GM21390 (cell line): ENCODE measurements at regions not wholly inside any gene's neighbourhood (a gene's known extent, or its start where the extent isn't known, plus 50 kb on each side); places are given as distances from the start of the nearest gene placed in this dataset.
"Not testable (repeated sequence)": the region's sequence is repeated elsewhere in the genome, so short reads cannot be mapped to it uniquely, and the experiment has no call there.

Experiments used
- ATAC-seq: cut with Tn5 transposase; IDR thresholded peaks from one replicate; pipeline ENCODE4 v1.9.1; 2021; ENCODE audit not compliant: unreplicated experiment

DNA sequence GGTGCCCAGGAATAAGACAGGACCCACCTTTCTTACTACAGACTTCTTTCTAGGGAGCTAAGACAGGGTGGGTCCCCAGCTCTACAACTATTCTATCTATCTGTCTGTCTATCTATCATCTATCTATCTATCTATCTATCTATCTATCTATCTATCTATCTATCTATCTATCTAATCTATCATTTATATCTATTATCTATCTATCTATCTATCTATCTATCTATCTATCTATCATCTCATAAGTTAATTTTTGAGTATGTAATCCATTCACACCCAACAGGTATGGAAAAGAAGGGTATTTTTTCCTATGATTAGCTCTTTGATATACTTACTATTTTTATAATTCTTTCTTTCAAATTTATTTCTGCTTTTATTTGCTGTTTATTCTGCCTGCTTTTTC is 55.9 kb downstream of the BAMBI start:
- no peak for ATAC-seq

DNA sequence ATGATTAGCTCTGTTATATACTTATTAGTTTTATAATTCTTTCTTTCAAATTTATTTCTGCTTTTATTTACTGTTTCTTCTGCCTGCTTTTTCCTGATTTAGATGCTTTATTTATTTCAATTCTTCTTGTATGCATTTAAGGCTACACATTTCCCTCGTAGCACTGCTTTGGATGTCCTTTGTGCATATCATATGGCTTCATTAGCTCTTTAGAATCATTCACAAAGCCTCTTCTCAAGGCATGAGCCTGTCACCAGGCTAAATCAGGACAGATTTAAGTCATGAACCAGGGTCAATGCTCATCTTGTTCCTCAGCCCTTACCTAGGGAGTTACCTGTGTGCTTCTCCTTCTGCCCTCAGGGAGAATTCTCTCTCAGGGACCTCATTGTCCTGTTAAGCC is 56.3 kb downstream of the BAMBI start:
- no peak for ATAC-seq

DNA sequence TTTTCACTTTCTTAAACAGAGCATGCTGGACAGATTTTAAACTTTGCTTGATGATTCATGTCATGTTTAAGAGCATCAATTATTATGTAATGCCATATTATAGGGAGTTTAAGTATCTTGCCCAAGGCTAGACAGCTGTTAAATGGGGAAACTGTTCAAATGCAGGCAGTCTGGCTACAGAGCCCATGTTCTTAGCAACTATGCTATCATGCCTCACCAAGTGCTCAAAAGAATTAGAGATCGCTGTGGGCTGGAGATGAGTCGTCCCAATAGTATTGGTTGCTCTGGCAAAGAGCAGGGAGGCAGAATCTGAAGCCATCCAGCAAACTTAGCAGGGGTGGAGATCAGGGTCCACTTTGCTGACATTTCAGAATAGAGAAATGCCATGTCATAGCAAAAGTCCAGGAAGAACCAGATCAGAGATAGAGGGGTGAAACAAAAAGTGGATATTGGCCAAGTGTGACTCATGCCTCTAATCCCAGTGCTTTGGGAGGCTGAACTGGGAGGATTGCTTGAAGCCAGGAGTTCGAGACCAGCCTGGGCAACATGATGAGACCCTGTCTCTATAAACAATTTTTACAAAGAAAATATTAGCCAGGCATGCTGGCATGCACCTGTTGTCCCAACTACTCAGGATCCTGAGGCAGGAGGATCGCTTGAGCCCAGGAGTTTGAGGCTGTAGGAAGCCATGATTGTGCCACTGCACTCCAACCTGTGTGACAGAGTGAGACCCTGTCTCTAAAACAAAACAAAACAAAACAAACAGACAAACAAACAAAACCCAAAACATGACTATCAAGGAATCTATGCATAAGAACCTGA is 57.8 kb downstream of the BAMBI start:
- ATAC-seq = no peak

GRCh38 chr10:28737096-28737495 is 59.8 kb downstream of the BAMBI start:
- no peak for ATAC-seq

DNA sequence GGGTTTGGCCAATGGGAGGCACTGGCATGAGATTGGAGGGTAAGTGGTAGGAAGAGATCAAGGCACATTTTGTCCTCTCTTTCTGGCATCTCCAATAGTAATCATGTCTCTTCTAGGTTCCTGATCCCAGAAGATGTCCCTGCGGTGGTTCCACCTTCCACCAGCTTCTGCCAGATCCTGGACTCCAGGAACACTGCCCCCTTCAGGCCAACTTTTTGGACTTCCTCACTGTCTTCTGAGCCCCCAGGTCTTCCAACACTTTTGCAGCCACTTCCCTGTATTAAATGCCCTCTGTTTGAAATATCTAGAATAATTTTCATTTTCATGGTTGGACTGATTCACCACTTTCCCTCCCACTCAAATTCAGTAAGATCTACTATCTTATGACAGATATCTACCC is 60.9 kb downstream of the BAMBI start:
- no peak for ATAC-seq

GRCh38 chr10:28743576-28743975 is 66.3 kb downstream of the BAMBI start:
- ATAC-seq = no peak

GRCh38 chr10:28744069-28744768 is 66.9 kb downstream of the BAMBI start:
- ATAC-seq = no peak

GRCh38 chr10:28754930-28755718 is 77.8 kb downstream of the BAMBI start:
- ATAC-seq = no peak

GRCh38 chr10:28761084-28761846 is 83.9 kb downstream of the BAMBI start:
- no peak for ATAC-seq

DNA sequence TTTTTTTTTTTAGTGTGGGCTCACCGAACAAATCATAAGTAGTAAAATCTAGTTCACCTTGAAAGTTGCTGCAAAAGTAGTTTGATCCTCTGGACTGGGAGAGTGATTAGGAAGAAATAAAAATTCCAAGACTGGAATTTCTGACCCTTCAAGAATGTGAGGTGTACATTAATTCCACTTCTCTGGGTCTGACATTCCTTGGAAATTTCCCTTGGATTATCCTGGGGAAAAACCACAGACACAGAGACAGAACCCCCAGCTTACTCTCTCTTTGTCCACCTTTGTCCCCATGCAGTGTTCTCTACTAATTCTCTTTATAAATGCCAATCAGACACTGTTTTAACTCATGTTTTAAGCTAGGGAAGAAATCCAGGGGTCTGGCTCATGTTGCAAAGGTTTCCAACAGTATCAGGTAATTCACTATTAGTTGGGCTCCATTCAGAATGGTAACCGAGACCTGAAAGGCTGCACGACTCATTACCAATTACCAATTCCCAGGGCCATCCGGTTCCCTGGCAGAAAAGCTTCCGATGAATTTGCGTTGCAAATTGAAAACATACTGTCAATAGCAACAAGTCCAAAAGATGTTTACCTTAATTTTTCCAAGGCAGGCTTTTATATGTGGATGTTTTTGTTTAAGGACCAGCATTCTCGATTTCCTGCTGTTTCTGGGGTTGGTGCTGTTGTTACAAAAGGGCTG is 86.3 kb downstream of the BAMBI start:
- ATAC-seq = no peak

GRCh38 chr10:28765641-28766040 is 88.3 kb downstream of the BAMBI start:
- no peak for ATAC-seq

DNA sequence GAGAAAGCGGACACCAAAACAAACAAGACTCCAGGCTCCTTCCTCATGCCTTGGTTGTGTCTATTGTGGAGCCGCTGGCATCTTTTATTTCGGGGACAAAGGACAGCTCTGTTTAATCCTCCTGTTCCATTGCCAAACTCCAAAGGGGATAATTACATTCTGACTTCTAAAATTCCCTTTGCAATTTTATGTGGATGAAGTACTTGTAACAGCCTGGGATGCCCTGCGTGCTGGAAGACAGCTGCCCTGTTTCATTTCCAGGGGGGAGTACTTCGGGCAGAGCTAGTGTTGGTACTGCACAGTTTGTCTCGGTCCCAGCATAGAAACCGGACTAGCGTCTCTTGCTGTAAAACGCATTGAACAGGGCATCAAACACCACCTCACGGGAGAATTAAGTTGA is 90.9 kb downstream of the BAMBI start:
- ATAC-seq = no peak

GRCh38 chr10:28769091-28769604 is 91.8 kb downstream of the BAMBI start:
- no peak for ATAC-seq

GRCh38 chr10:28771580-28772090 is 94.3 kb downstream of the BAMBI start:
- not testable (repeated sequence) for ATAC-seq

- ATAC-seq = no peak
Measured at GRCh38 chr10:28774051-28774995, 97.0 kb downstream of the BAMBI start.

GRCh38 chr10:28775773-28776172 is 98.5 kb downstream of the BAMBI start:
- no peak for ATAC-seq

DNA sequence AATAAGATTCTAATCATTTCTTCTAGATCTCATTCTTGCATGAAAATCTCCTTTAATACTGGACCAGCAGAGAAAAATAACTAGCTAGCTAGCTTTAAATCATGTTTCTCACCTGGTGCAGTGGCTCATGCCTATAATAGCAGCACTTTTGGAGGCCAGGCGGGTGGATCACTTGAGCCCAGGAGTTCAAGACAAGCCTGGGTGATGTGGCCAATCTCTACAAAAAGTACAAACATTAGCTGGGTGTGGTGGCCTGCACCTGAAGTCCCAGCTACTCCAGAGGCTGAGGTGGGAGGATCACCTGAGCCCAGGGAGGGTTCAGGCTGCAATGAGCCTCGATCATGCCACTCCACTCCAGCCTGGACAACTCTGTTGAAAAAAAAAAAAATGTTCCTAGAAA is 99.2 kb downstream of the BAMBI start:
- ATAC-seq = no peak

DNA sequence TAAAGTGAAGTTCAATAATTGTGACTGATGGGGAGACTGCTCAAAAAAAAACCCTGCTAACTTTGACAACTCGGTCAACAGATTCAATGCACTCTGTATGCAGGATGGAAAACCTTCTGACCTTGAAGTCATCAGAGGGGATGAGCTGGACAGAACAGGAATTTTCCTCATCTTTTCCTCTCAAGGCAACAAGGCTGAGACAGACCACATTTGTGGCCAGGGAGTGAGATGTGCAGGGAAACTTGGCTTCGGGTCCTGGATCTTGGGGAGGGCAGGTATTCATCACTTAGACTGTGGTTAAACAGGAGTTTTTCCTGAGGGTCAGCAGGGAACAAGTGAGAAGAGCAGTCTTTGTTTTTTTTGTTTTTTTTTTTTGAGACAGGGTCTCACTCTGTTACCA is 100.6 kb downstream of the BAMBI start:
- ATAC-seq = no peak

- ATAC-seq = no peak
Measured at GRCh38 chr10:28778524-28778923, 101.2 kb downstream of the BAMBI start.
